AG10803 (cell line): ENCODE measurements at regions not wholly inside any gene's neighbourhood (a gene's known extent, or its start where the extent isn't known, plus 50 kb on each side); places are given as distances from the start of the nearest gene placed in this dataset.
"Not testable (repeated sequence)": the region's sequence is repeated elsewhere in the genome, so short reads cannot be mapped to it uniquely, and the experiment has no call there.

Source experiments
- DNase-seq: peaks from one replicate; pipeline ENCODE4 v3.0.0; 2010; ENCODE audit warnings: low read depth
- H3K4me3 ChIP-seq: 2 replicates; pipeline ENCODE4 v1.5.1; 2011; ENCODE audit warnings: mild to moderate bottlenecking, low read length, control low read depth
- CTCF ChIP-seq: conservative IDR thresholded peaks from 2 replicates; pipeline ENCODE4 v1.5.1; 2011; ENCODE audit warnings: mild to moderate bottlenecking, low read length, control low read depth, inconsistent platforms

DNA sequence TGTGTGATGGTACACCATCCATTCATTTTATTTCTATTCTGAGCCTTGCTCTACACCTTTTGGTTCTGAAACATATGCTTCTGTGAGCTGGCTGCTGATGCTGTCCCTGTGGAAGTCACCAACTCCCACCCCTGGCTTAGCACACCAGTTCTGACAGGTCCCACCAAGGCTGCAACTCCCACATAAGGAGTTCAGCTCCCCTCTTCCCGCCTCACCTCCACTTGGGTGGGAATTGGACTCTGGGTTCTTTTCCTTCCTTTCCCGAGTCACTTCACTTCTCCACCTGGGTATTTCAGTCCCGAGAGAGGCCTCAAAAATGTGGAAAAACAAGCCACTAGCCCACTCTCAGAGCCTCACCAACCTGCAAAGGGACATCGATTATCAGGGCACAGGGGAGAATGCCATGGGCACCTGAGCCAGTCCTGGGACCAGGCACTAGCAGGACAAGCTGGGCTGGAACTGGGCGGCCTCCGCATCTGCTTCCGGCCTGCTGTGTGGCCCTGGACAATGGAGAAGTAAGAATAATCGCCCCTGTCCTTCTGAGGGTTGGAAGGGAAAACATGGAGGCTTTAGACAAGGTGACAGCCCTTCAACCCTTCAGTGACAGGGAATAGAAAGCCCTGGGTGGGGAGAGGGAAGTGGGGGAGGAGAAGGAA is 80.1 kb downstream of the IGLL1 start:
- H3K4me3 ChIP-seq, result no peak overlapping the region
- no peak for DNase-seq
- TF ChIP-seq CTCF, result no peak

DNA sequence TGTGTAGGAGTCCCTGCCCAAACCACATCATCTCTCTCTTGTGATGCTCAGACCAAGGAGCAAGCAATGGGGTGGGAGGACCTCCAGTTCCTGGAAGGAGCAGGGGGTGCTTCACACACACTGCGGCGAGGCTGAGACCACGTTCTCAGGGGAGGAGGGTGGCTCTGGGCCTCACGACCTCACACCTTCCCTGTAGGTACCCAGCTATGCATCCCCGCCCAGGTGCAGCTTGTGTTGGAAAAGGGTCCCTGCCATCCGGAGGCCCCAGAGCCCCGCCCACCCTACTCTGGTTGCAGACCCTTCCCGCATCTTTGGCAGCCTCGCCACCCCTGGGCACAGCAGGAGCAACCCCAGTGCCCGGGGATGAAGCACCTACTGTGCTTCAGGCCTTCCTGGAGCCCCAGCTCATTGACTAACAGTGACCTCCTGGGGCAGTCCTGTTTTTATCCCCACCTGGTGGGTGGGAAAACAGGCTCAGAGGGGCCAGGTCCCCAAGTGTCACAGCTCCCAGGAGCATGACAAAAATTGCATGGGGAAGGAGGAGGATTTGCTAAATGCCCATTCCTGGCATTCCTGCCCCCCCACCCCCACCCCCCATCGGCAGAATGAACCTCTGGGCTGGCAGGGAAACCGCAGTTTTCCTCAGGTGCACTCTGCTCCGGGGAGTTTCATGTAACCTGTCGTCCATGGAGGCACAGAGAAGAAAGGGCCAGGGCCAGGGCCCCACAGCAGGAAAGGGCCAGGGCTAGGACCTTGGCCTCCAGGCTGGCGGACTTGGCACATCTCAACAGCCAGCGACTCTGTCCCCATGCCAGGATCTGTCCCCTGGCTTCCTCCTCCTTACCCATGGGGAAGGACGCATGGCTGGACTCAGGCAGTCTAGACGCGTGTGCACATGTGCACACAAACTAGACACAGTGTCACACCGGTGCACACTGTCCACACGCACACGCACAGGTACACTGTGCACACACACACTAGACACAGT is 81.0 kb downstream of the IGLL1 start:
- no peak overlapping the region for H3K4me3 ChIP-seq
- no peak for DNase-seq

DNA sequence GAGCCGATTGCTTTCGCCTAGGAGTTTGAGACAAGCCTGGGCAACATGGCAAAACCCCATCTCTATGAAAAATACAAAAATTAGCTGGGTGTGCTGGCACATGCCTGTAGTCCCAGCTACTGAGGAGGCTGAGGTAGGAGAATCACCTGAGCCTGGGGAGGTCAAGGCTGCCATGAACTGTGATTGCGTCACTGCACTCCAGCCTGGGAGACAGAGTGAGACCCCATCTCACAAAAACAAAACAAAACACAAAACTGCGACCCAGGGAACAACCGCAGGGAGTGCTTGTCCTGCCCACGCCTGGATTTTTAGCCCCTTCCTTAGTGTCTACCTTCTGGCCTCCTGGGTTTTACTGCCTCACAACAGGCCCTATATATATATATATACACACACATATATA is 82.2 kb downstream of the IGLL1 start:
- DNase-seq, H3K4me3 ChIP-seq: not testable (repeated sequence)

More for the DNA sequence above, 81.0 kb downstream of the IGLL1 start:
- no peak for TF ChIP-seq CTCF

DNA sequence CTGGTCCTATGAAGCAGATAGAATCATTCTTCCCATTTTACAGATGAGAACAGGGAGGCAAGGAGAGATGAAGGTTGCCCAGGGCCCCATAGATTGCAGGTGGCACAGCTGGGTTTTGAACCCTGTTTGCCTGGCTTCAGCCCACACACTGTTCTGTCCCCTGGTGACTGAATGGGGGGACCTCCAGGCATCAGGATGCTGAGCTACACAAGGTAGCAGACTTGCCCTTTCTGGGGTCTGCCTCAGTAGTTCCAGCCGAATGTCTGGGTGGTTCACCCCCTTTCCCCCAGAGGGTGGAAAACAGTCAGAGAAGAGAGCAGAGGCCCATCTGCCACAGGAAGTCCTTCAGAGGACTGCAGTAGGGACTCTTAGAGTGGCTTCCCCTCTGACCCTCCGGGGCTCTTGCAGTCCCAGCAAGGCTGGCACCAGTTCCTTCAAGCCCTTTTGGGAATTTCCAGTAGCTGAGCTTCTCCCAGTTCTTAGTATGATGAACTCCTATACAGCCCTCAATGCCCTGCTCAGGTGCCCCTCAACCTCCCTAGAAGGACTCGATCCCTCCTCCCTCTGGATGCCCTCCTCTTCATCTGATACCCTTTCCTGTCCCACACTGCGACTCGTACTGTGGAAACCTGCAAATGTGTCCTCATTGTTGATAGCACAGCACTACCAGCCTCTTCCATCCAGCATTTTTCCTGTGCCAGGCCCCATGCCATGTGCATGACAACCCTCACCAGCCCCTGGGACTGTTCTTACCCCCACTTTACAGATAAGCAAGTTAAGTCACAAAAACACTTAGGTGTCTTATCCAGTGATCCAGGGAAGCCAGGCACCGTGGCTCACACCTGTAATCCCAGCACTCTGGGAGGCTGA is 82.8 kb downstream of the IGLL1 start:
- DNase-seq, result no peak
- TF ChIP-seq CTCF, result no peak
- H3K4me3 ChIP-seq, result no peak overlapping the region

DNA sequence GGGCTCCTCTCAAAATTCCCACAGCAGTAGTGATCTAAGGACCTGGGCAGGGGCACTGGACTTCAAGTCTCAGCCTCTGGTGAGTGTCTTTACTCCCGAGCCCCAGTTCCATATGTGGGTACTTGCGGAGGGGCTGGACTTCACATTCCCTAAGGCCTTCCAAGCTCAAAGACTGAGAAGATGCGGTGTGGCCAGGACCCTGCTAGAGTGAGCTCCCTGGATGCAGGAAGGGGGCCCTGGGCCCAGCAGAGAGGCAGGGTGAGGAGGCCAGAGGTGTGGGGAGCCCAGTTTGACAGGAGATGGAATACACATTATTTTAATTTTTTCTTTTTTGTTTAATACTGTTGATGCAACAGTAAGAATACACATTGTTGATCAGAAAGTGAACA is 83.7 kb downstream of the IGLL1 start:
- no peak for DNase-seq
- H3K4me3 ChIP-seq, result no peak overlapping the region
- TF ChIP-seq CTCF, result no peak

- no peak for TF ChIP-seq CTCF
- no peak for DNase-seq
- H3K4me3 ChIP-seq, result no peak overlapping the region
These were observed 84.3 kb downstream of the IGLL1 start for GRCh38 chr22:23495614-23496444.
